ENCODE measurements at regions not wholly inside any gene's neighbourhood (a gene's known extent, or its start where the extent isn't known, plus 50 kb on each side); places are given as distances from the start of the nearest gene placed in this dataset.

DNA sequence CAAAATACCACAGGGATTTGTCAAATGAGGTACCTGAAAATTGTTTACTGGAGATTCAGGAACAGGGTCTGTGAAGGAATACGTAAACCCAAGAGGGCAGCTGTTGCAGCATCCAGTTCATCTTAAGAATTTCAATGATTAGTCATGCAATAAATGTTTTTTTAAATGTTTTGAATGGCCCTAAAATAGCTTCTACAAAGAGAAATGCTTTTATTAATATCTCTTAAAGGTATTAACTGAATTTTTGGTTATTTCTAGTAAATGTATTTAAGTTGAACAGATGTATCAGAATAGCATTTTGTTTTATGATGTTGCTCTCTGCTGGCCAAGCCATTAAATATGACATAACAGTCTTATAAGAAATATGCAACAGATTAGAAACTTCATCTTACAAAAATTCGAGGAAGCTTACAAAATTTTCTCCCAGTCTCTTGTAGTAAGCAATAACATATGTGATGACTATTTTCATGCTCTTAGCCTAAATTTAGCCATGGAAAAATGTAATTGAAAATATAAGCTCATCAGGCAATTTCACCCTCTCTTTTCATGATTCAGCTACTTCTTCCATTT, 863.9 kb downstream of the SUCLG1 start:
- TF ChIP-seq CTCF (IDR thresholded peaks at IDR 0.05) = no peak
- TF ChIP-seq POLR2A (IDR thresholded peaks at IDR 0.05) = no peak

All from body of pancreas (tissue), 4 donors.